ENCODE measurements at regions not wholly inside any gene's neighbourhood (a gene's known extent, or its start where the extent isn't known, plus 50 kb on each side); places are given as distances from the start of the nearest gene placed in this dataset.

- TF ChIP-seq ZSCAN30 (tag by site-specific recombination; IDR thresholded peaks at IDR 0.05) (no peak), CTCF (tag by site-specific recombination; IDR thresholded peaks at IDR 0.05) (no peak), ZNF785 (tag by site-specific recombination; IDR thresholded peaks at IDR 0.05) (no peak), ZNF2 (tag by site-specific recombination; IDR thresholded peaks at IDR 0.05) (no peak), ZNF148 (tag by site-specific recombination; IDR thresholded peaks at IDR 0.05; ENCODE audit: borderline replicate concordance) (no peak), ATF2 (tag by site-specific recombination; IDR thresholded peaks at IDR 0.05; ENCODE audit: low read depth) (no peak), ZFP3 (tag by site-specific recombination; IDR thresholded peaks at IDR 0.05; ENCODE audit: low read depth) (no peak), GLIS1 (tag by site-specific recombination; IDR thresholded peaks at IDR 0.05) (no peak), KLF7 (tag by site-specific recombination; IDR thresholded peaks at IDR 0.05; ENCODE audit: borderline replicate concordance) (no peak), ZNF76 (tag by site-specific recombination; IDR thresholded peaks at IDR 0.05; ENCODE audit: borderline replicate concordance, low read depth) (no peak)
Measured at GRCh38 chrX:6693051-6693450, 158.1 kb upstream of the VCX3A start.
